PC-3 (cell line): ENCODE measurements at regions not wholly inside any gene's neighbourhood (a gene's known extent, or its start where the extent isn't known, plus 50 kb on each side); places are given as distances from the start of the nearest gene placed in this dataset.

Experiments used
- ATAC-seq: fragments of 200-7000 bp; cut with Tn5 transposase; 2 replicates; pipeline ENCODE4 v1.9.1; 2020; ENCODE audit warnings: mild to moderate bottlenecking, moderate library complexity
- BruUV-seq: library from RNA; stranded (reverse); fragments of 400-500 nt; replicated peaks from 2 replicates; lab custom pipeline; 2021; lab: Mats Ljungman, UMichigan
- CTCF ChIA-PET: fragments of 300-600 bp; sonication (Branson Sonifier 250); formaldehyde crosslinking; loops from one replicate; lab custom pipeline; 2022; ENCODE audit warnings: antibody characterized with exemption; lab: Charles Lee
- POLR2A ChIA-PET: fragments of 300-600 bp; sonication (Branson Sonifier 250); formaldehyde crosslinking; loops from one replicate; lab custom pipeline; 2022; ENCODE audit warnings: antibody characterized with exemption; ENCODE audit not compliant: unreplicated experiment; lab: Charles Lee
- DNase-seq: peaks from one replicate; pipeline ENCODE4 v3.0.0-alpha.2; 2015
- H2AFZ ChIP-seq: fragments of 300-600 bp; sonication (generic); 2 replicates; pipeline ENCODE4 v1.6.0; 2016; ENCODE audit warnings: antibody characterized with exemption, low read length
- H3F3A ChIP-seq: fragments of 300-600 bp; sonication (generic); one replicate; pipeline ENCODE4 v1.6.0; 2017; ENCODE audit warnings: antibody characterized with exemption, low read length, control low read depth, mild to moderate bottlenecking; ENCODE audit not compliant: unreplicated experiment
- H3K27ac ChIP-seq: fragments of 300-600 bp; sonication (generic); 2 replicates; pipeline ENCODE4 v1.5.1; 2016; ENCODE audit warnings: mild to moderate bottlenecking, low read length
- H3K27me3 ChIP-seq: fragments of 300-600 bp; sonication (generic); 2 replicates; pipeline ENCODE4 v1.6.1; 2016; ENCODE audit warnings: low read length, mixed read lengths
- H3K36me3 ChIP-seq: fragments of 300-600 bp; sonication (generic); 2 replicates; pipeline ENCODE4 v1.6.1; 2016; ENCODE audit warnings: low read depth, mixed run types, low read length, mixed read lengths
- H3K4me1 ChIP-seq: fragments of 300-600 bp; sonication (generic); 2 replicates; pipeline ENCODE4 v1.5.1; 2016; ENCODE audit warnings: low read length; ENCODE audit not compliant: insufficient read depth
- H3K4me2 ChIP-seq: fragments of 300-600 bp; sonication (generic); 2 replicates; pipeline ENCODE4 v1.6.0; 2016; ENCODE audit warnings: low read length
- H3K4me3 ChIP-seq: fragments of 300-600 bp; sonication (generic); 2 replicates; pipeline ENCODE4 v1.5.1; 2016; ENCODE audit warnings: mild to moderate bottlenecking, low read length, mixed read lengths
- H3K79me2 ChIP-seq: fragments of 300-600 bp; sonication (generic); 2 replicates; pipeline ENCODE4 v1.6.1; 2017; ENCODE audit warnings: low read length, mixed read lengths
- H3K9ac ChIP-seq: fragments of 300-600 bp; sonication (generic); 2 replicates; pipeline ENCODE4 v1.6.0; 2016; ENCODE audit warnings: mild to moderate bottlenecking, low read length
- H3K9me2 ChIP-seq: fragments of 300-600 bp; sonication (generic); replicated peaks from 2 replicates; pipeline ENCODE4 v1.6.1; 2016; ENCODE audit warnings: mixed run types, low read length, mixed read lengths
- H3K9me3 ChIP-seq: fragments of 300-600 bp; sonication (generic); 2 replicates; pipeline ENCODE4 v1.6.1; 2016; ENCODE audit warnings: low read length, mixed read lengths
- H4K20me1 ChIP-seq: fragments of 300-600 bp; sonication (generic); 2 replicates; pipeline ENCODE4 v1.6.1; 2016; ENCODE audit warnings: low read length, mixed read lengths
- EZH2 ChIP-seq: fragments of 300-600 bp; sonication (generic); IDR thresholded peaks from one replicate; pipeline ENCODE4 v1.6.1; 2017; ENCODE audit warnings: antibody characterized with exemption, mild to moderate bottlenecking, low read length; ENCODE audit not compliant: unreplicated experiment
- EZH2phosphoT487 ChIP-seq: fragments of 300-600 bp; sonication (generic); IDR thresholded peaks from 2 replicates; pipeline ENCODE4 v1.6.1; 2018; ENCODE audit warnings: mild to moderate bottlenecking, antibody characterized with exemption, low read length, borderline replicate concordance
- intact Hi-C: fragments of 100-400 bp; cut with micrococcal nuclease; formaldehyde crosslinking; loops from 2 replicates; pipeline ENCODE4 v1.9.0; 2023
- TF ChIP-seq, protein P1 (sequence below): fragments of 300-600 bp; sonication (generic); conservative IDR thresholded peaks from 2 replicates; pipeline ENCODE4 v1.5.1; 2017; ENCODE audit warnings: antibody characterized with exemption, low read depth, mild to moderate bottlenecking, low read length

DNA sequence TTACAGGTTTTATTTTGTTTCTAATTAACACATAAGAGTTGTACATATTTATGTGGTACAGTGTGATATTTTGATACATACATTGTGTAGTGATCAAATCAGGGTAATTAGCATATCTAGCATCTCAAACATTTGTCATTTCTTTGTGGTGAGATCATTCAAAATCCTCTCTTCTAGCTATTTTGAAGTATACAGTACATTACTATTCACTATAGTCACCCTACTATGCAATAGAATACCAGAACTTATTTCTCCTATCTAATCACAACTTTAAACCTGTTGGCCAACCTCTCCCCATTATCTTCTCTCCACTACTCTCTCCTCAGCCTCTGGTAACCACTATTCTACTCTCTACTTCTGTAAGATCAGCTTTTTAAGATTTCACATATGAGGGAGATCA lies 325.8 kb downstream of the CYP26B1 start:
- H3K9me2 ChIP-seq = no peaks in the 10 kb centered on the region
- H3K4me3 ChIP-seq = no peak overlapping the region
- no peak overlapping the region for H2AFZ ChIP-seq
- no TSS peak for BruUV-seq
- H3K36me3 ChIP-seq = no peaks in the 10 kb centered on the region
- TF ChIP-seq, protein P1, sequence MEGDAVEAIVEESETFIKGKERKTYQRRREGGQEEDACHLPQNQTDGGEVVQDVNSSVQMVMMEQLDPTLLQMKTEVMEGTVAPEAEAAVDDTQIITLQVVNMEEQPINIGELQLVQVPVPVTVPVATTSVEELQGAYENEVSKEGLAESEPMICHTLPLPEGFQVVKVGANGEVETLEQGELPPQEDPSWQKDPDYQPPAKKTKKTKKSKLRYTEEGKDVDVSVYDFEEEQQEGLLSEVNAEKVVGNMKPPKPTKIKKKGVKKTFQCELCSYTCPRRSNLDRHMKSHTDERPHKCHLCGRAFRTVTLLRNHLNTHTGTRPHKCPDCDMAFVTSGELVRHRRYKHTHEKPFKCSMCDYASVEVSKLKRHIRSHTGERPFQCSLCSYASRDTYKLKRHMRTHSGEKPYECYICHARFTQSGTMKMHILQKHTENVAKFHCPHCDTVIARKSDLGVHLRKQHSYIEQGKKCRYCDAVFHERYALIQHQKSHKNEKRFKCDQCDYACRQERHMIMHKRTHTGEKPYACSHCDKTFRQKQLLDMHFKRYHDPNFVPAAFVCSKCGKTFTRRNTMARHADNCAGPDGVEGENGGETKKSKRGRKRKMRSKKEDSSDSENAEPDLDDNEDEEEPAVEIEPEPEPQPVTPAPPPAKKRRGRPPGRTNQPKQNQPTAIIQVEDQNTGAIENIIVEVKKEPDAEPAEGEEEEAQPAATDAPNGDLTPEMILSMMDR = no peak
- TF ChIP-seq EZH2 = no peak
- TF ChIP-seq EZH2phosphoT487 = no peak
- no peaks in the 10 kb centered on the region for H3K4me1 ChIP-seq
- intact Hi-C loops = no loop called here
- no peaks in the 10 kb centered on the region for H3K79me2 ChIP-seq
- ChIA-PET CTCF (no interaction called here), POLR2A (no interaction called here)
- H4K20me1 ChIP-seq = no peaks in the 10 kb centered on the region
- DNase-seq (no peak), ATAC-seq (no peak)
- H3F3A ChIP-seq = no peaks in the 10 kb centered on the region
- H3K4me2 ChIP-seq = no peak overlapping the region
- peaks cover 8% of the 10 kb centered on the region; the same call in 1 of the 2 replicates for H3K27me3 ChIP-seq
- no peaks in the 10 kb centered on the region for H3K9me3 ChIP-seq
- no peak overlapping the region for H3K9ac ChIP-seq
- no peak overlapping the region for H3K27ac ChIP-seq

- Histone ChIP-seq H4K20me1 (no peaks in the 10 kb centered on the region), H3K4me2 (no peak overlapping the region), H3K4me3 (no peak overlapping the region), H3K79me2 (no peaks in the 10 kb centered on the region), H2AFZ (no peak overlapping the region), H3K4me1 (no peaks in the 10 kb centered on the region), H3K9me2 (no peaks in the 10 kb centered on the region), H3K9me3 (no peaks in the 10 kb centered on the region), H3K9ac (no peak overlapping the region), H3K36me3 (no peaks in the 10 kb centered on the region), H3F3A (no peaks in the 10 kb centered on the region), H3K27me3 (peaks cover 21% of the 10 kb centered on the region; the same call in 1 of the 2 replicates), H3K27ac (no peak overlapping the region)
- intact Hi-C loops = no loop called here
- no TSS peak for BruUV-seq
- ChIA-PET CTCF (no interaction called here), POLR2A (no interaction called here)
- no peak for DNase-seq
- TF ChIP-seq, protein P1 = no peak
- TF ChIP-seq EZH2phosphoT487 (no peak), EZH2 (no peak)
- no peak for ATAC-seq
Observed at GRCh38 chr2:71816815-71817214, 330.8 kb downstream of the CYP26B1 start.

DNA sequence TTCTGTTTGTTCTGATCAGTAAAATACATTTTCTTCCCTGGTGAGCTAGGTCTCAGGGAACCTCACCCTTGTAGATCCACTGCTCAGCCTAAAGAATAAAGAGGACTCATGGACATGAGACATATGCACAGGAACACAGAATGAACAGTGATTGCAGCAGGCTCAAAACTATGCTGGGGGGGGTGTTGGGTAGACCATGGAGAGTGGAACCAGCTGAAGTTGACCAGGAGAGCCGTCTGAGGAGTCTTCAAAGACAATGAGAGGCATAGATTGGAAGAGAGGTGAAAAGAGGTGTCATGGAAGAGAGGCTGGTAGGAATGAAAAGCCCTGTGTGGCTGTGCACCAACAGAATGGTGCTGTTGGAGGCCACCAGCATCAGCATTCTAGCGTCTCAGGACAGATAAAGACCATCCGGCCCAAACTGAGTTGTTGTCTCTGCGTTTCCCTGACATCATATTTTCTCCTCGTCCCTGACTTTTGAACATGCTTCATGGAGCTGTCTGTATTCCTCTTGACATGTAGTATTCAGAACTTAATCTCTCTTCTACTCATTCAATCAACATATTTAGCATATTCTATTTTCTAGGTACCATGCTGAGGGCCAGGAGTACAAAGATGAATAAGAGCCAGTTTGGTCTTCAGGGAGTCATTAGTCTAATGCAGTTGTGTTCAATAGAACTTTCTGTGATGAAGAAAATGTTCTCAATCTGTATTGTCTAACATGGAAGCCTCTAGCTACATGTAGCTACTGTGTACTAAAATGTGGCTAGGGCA lies 331.8 kb downstream of the CYP26B1 start:
- H4K20me1 ChIP-seq = no peaks in the 10 kb centered on the region
- ATAC-seq (no peak), DNase-seq (no peak)
- H3K36me3 ChIP-seq = no peaks in the 10 kb centered on the region
- no peak overlapping the region for H3K9ac ChIP-seq
- no peaks in the 10 kb centered on the region for H3K9me3 ChIP-seq
- no peak overlapping the region for H2AFZ ChIP-seq
- CTCF ChIA-PET = no interaction called here
- H3K4me3 ChIP-seq = no peak overlapping the region
- no peaks in the 10 kb centered on the region for H3K9me2 ChIP-seq
- no peak overlapping the region for H3K4me2 ChIP-seq
- H3K27ac ChIP-seq = no peak overlapping the region
- no TSS peak for BruUV-seq
- H3K27me3 ChIP-seq = peaks cover 17% of the 10 kb centered on the region; the same call in 1 of the 2 replicates
- intact Hi-C loops = no loop called here
- TF ChIP-seq EZH2phosphoT487 = no peak
- no peak for TF ChIP-seq EZH2
- TF ChIP-seq, protein P1 = no peak
- POLR2A ChIA-PET = no interaction called here
- no peaks in the 10 kb centered on the region for H3K4me1 ChIP-seq
- H3F3A ChIP-seq = no peaks in the 10 kb centered on the region
- H3K79me2 ChIP-seq = no peaks in the 10 kb centered on the region
